Esophagus squamous epithelium (tissue), 5 donors: ENCODE measurements at regions not wholly inside any gene's neighbourhood (a gene's known extent, or its start where the extent isn't known, plus 50 kb on each side); places are given as distances from the start of the nearest gene placed in this dataset.
A peak's percentile ranks its signal among the peaks of the same experiment; 100 is the strongest.

Source experiments
- DNase-seq: peaks from one replicate; lab custom pipeline; 2025; lab: John Stamatoyannopoulos, UW
- H3K27ac ChIP-seq, 4 donors: fragments of 200-600 bp; sonication (generic); one replicate each; pipeline ENCODE4 v1.5.1; 2016 to 2019; ENCODE audit warnings: mild to moderate bottlenecking in 1 of 4
- H3K27me3 ChIP-seq, 4 donors: fragments of 200-600 bp; sonication (generic); 1 replicate in 3 of 4; 2 replicates in 1 of 4; pipeline versions ENCODE4 v1.5.1 to v1.6.0; 2017 to 2021; ENCODE audit warnings: antibody characterized with exemption in 1 of 4
- H3K36me3 ChIP-seq, 3 donors: fragments of 200-600 bp; sonication (generic); one replicate each; pipeline ENCODE4 v1.5.1; 2016 to 2019
- H3K4me1 ChIP-seq, 3 donors: fragments of 200-600 bp; sonication (generic); one replicate each; pipeline ENCODE4 v1.5.1; 2017 to 2019
- H3K4me3 ChIP-seq, 4 donors: fragments of 200-600 bp; sonication (generic); 1 replicate in 3 of 4; 2 replicates in 1 of 4; pipeline ENCODE4 v1.5.1; 2016 to 2019; ENCODE audit warnings: mild to moderate bottlenecking in 2 of 4, moderate library complexity in 1 of 4
- H3K9me3 ChIP-seq, 3 donors: fragments of 200-600 bp; sonication (generic); one replicate each; pipeline ENCODE4 v1.5.1; 2016 to 2019
- POLR2A ChIP-seq, 4 donors: fragments of 450-650 bp; IDR thresholded peaks; one replicate each; pipeline ENCODE4 v1.6.1; 2017; ENCODE audit warnings: antibody characterized with exemption in 4 of 4, mild to moderate bottlenecking in 4 of 4, moderate library complexity in 3 of 4
- WGBS, 2 donors: methylation state at CpG; one replicate each; pipeline ENCODE4 v1.1.5; 2018; 5-methylcytosine and 5-hydroxymethylcytosine counted together
- intact Hi-C: fragments of 100-400 bp; cut with DNase I; formaldehyde crosslinking; loops from one replicate; pipeline ENCODE4 v1.15.0; 2022
- TF ChIP-seq, protein P1 (sequence below), 6 experiments: fragments of 450-650 bp in 4 of 6; fragments of 200-600 bp in 2 of 6; sonication (generic) in 2 of 6; IDR thresholded peaks; one replicate each; pipeline ENCODE4 v1.5.1; 2016 to 2019; ENCODE audit warnings: antibody characterized with exemption in 6 of 6, mild to moderate bottlenecking in 4 of 6, moderate library complexity in 4 of 6
- donor health status: DM: yes; HTN: yes; CAD: no.

- Histone ChIP-seq H3K4me3 (peak overlapping the region in 2 of 4 donors; percentile 15 to 53), H3K9me3 (no peaks in the 10 kb centered on the region), H3K27ac (peak overlapping the region in 3 of 4 donors; percentile 17 to 87 (median 80)), H3K36me3 (no peaks in the 10 kb centered on the region), H3K27me3 (no peaks in the 10 kb centered on the region), H3K4me1 (peaks cover 4 to 33% (median 16%) of the 10 kb centered on the region in 3 donors)
- TF ChIP-seq, protein P1, sequence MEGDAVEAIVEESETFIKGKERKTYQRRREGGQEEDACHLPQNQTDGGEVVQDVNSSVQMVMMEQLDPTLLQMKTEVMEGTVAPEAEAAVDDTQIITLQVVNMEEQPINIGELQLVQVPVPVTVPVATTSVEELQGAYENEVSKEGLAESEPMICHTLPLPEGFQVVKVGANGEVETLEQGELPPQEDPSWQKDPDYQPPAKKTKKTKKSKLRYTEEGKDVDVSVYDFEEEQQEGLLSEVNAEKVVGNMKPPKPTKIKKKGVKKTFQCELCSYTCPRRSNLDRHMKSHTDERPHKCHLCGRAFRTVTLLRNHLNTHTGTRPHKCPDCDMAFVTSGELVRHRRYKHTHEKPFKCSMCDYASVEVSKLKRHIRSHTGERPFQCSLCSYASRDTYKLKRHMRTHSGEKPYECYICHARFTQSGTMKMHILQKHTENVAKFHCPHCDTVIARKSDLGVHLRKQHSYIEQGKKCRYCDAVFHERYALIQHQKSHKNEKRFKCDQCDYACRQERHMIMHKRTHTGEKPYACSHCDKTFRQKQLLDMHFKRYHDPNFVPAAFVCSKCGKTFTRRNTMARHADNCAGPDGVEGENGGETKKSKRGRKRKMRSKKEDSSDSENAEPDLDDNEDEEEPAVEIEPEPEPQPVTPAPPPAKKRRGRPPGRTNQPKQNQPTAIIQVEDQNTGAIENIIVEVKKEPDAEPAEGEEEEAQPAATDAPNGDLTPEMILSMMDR (IDR thresholded peaks at IDR 0.05) = no peak
- TF ChIP-seq POLR2A (IDR thresholded peaks at IDR 0.05) = no peak
- DNase-seq = no peak
- 10 to 26% methylated on average over 2 to 3 of the region's 25 CpGs for WGBS, 2 donors
- intact Hi-C loops = loop anchor here (5.0 kb wide), 1 partner anchor 120 kb away; no protein-coding TSS in a partner anchor
Measured at GRCh38 chrX:9342561-9343051, 122.3 kb upstream of the TBL1X start.

GRCh38 chrX:9343971-9344370 is 120.9 kb upstream of the TBL1X start:
- no peak overlapping the region for H3K4me3 ChIP-seq
- H3K27me3 ChIP-seq = no peaks in the 10 kb centered on the region
- DNase-seq = no peak
- H3K4me1 ChIP-seq = peaks cover 4 to 33% (median 16%) of the 10 kb centered on the region in 3 donors
- TF ChIP-seq POLR2A (IDR thresholded peaks at IDR 0.05) = no peak
- TF ChIP-seq, protein P1 (IDR thresholded peaks at IDR 0.05) = no peak
- no peaks in the 10 kb centered on the region for H3K9me3 ChIP-seq
- no peaks in the 10 kb centered on the region for H3K36me3 ChIP-seq
- WGBS, 2 donors = 48 to 95% methylated on average over 5 to 7 of the region's 7 CpGs
- intact Hi-C loops = loop anchor here (5.0 kb wide), 1 partner anchor 118 kb away; no protein-coding TSS in a partner anchor
- H3K27ac ChIP-seq = no peak overlapping the region

GRCh38 chrX:9345957-9346356 is 118.9 kb upstream of the TBL1X start:
- intact Hi-C loops = no loop called here

DNA sequence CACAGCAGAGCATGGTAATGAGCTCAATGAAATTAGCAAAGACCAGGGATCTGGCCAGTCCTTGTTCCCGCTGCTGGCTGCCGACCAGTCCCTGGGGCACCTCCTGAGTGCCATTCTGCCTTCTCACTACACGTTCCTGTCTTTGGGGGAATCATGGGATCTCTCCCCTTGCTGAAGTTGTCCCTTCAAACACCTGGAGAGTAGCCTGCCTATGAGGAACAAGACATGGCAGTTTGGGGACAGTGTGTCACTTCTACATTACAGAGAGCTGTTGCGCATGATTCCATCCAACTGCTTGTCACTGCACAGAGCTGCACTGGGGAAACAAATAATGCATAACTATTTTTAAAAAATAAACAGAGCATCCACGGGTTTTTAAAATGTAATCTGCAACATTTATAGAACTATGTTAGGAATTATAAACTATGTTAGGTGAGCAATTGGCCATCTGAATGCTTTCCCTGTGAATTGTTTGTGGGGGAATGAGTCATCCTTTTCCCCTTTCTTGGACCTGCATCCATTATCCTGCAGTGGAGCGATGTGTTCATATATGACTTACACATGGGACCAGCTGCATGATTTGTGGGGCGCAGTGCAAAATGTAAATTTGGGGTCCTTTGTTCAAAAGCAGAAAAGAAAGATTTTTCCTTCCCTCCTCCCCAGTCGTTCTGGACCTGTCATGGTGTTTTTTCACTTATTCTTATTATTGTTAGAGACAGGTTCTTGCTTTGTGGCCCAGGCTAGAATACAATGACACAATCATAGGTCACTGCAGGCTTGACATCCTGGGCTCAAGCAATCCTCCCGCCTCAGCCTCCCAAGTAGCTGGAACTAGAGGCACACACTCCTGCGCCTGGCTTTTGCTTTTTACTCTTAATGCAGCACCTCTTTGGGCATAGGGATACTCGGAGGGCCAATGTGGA is 115.0 kb upstream of the TBL1X start:
- 65 to 72% methylated on average over 6 to 11 of the region's 11 CpGs for WGBS, 2 donors
- H3K4me3 ChIP-seq = no peak overlapping the region
- H3K9me3 ChIP-seq = no peaks in the 10 kb centered on the region
- no peak overlapping the region for H3K27ac ChIP-seq
- no peaks in the 10 kb centered on the region for H3K36me3 ChIP-seq
- intact Hi-C loops = no loop called here
- H3K27me3 ChIP-seq = no peaks in the 10 kb centered on the region
- no peak for TF ChIP-seq POLR2A (IDR thresholded peaks at IDR 0.05)
- TF ChIP-seq, protein P1 (IDR thresholded peaks at IDR 0.05) = no peak
- H3K4me1 ChIP-seq = peaks cover 0 to 14% (median 3%) of the 10 kb centered on the region in 3 donors
- no peak for DNase-seq

More at GRCh38 chrX:9345957-9346356, 118.9 kb upstream of the TBL1X start:
- no peak overlapping the region for H3K4me3 ChIP-seq
- peaks cover 4 to 18% (median 8%) of the 10 kb centered on the region in 3 donors for H3K4me1 ChIP-seq
- 80 to 91% methylated on average over 7 to 8 of the region's 8 CpGs for WGBS, 2 donors
- no peaks in the 10 kb centered on the region for H3K36me3 ChIP-seq
- no peaks in the 10 kb centered on the region for H3K27me3 ChIP-seq
- H3K9me3 ChIP-seq = no peaks in the 10 kb centered on the region
- TF ChIP-seq POLR2A (IDR thresholded peaks at IDR 0.05) = no peak
- TF ChIP-seq, protein P1 (IDR thresholded peaks at IDR 0.05) = no peak
- no peak overlapping the region for H3K27ac ChIP-seq
- DNase-seq = no peak

DNA sequence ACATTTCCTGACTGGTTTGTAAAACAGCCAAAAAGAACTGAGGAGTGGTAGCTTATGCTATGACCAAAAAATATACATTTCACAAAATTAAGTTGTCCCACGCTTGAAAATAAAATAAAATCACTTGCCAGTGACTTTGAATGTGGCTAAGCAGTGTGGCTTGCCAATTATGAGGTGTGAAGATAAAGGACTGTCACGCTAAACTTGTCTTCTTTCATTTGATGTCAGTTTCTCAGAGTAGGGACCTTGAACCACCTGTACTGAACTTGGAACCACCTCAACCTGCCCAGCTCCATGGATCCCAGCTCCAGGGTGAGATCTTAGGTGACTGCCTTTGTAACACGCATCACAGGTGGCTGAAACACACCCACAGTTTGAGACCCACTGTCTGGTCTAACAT is 113.7 kb upstream of the TBL1X start:
- H3K4me1 ChIP-seq = peaks cover 0 to 14% (median 3%) of the 10 kb centered on the region in 3 donors
- DNase-seq = no peak
- no peaks in the 10 kb centered on the region for H3K36me3 ChIP-seq
- no peaks in the 10 kb centered on the region for H3K9me3 ChIP-seq
- WGBS, 2 donors = 54 to 82% methylated on average over 2 to 3 of the region's 3 CpGs
- H3K27ac ChIP-seq = no peak overlapping the region
- TF ChIP-seq POLR2A (IDR thresholded peaks at IDR 0.05) = no peak
- TF ChIP-seq, protein P1 (IDR thresholded peaks at IDR 0.05) = no peak
- H3K27me3 ChIP-seq = no peaks in the 10 kb centered on the region
- intact Hi-C loops = no loop called here
- H3K4me3 ChIP-seq = no peak overlapping the region
